Smooth muscle cell (in vitro differentiated cells): ENCODE measurements at regions not wholly inside any gene's neighbourhood (a gene's known extent, or its start where the extent isn't known, plus 50 kb on each side); places are given as distances from the start of the nearest gene placed in this dataset.
A peak's percentile ranks its signal among the peaks of the same experiment; 100 is the strongest.

Source experiments
- DNase-seq: peaks from one replicate; lab custom pipeline; 2025; ENCODE audit not compliant: unreplicated experiment; lab: John Stamatoyannopoulos, UW
- H2AFZ ChIP-seq: fragments of 200-600 bp; sonication (generic); 2 replicates; pipeline ENCODE4 v1.6.0; 2016; ENCODE audit warnings: antibody characterized with exemption, low read depth, mild to moderate bottlenecking
- H3F3A ChIP-seq: fragments of 200-600 bp; sonication (generic); 2 replicates; pipeline ENCODE4 v1.6.0; 2017; ENCODE audit warnings: antibody characterized with exemption, low read depth
- H3K27ac ChIP-seq: fragments of 200-600 bp; sonication (generic); 2 replicates; pipeline ENCODE4 v1.5.1; 2016; ENCODE audit warnings: low read depth, mild to moderate bottlenecking
- H3K27me3 ChIP-seq: fragments of 200-600 bp; sonication (generic); 2 replicates; pipeline ENCODE4 v1.6.1; 2016; ENCODE audit warnings: low read depth, mild to moderate bottlenecking
- H3K36me3 ChIP-seq: fragments of 200-600 bp; sonication (generic); 2 replicates; pipeline ENCODE4 v1.5.1; 2016; ENCODE audit warnings: low read depth
- H3K4me1 ChIP-seq: fragments of 200-600 bp; sonication (generic); 2 replicates; pipeline ENCODE4 v1.5.1; 2016; ENCODE audit warnings: low read depth
- H3K4me2 ChIP-seq: fragments of 200-600 bp; sonication (generic); 2 replicates; pipeline ENCODE4 v1.6.0; 2016; ENCODE audit warnings: mild to moderate bottlenecking
- H3K4me3 ChIP-seq: fragments of 200-600 bp; sonication (generic); 2 replicates; pipeline ENCODE4 v1.5.1; 2016; ENCODE audit warnings: mild to moderate bottlenecking
- H3K79me2 ChIP-seq: fragments of 200-600 bp; sonication (generic); 2 replicates; pipeline ENCODE4 v1.6.0; 2016; ENCODE audit warnings: low read depth, mild to moderate bottlenecking
- H3K9ac ChIP-seq: fragments of 200-600 bp; sonication (generic); 2 replicates; pipeline ENCODE4 v1.6.0; 2016; ENCODE audit warnings: low read depth
- H3K9me3 ChIP-seq: fragments of 200-600 bp; sonication (generic); replicated peaks from 2 replicates; pipeline ENCODE4 v1.5.1; 2016; ENCODE audit warnings: low read depth
- H4K20me1 ChIP-seq: fragments of 200-600 bp; sonication (generic); 2 replicates; pipeline ENCODE4 v1.6.0; 2016; ENCODE audit warnings: low read depth
- WGBS: methylation state at CpG from one replicate; pipeline ENCODE4 v1.1.7; 2016; ENCODE audit warnings: low lambda C conversion rate; 5-methylcytosine and 5-hydroxymethylcytosine counted together
- TF ChIP-seq, protein P1 (sequence below): fragments of 200-600 bp; sonication (generic); IDR thresholded peaks from 2 replicates; pipeline ENCODE4 v1.5.1; 2017; ENCODE audit warnings: borderline replicate concordance, mild to moderate bottlenecking, antibody characterized with exemption; ENCODE audit not compliant: insufficient read depth, poor library complexity, severe bottlenecking

DNA sequence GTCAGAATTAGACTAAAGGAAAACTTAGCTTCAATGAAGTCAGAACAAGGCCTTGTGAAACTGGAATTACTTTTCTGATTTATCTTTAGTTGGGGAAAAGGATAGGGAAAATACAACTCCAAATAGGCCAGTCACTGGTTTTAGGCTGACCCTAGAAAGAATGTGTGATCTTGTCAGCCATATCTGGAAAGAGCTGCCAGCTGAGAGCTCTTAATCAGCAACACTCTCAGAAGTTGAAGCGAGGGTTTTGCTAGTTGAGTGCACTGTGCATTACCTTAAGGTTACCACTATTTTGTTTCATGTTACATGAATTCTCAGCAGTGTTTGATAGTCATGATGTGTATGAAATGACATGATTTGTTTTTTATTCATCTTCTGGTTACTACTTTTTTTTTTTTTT lies 905.3 kb upstream of the ALCAM start:
- Histone ChIP-seq H3K36me3 (no peaks in the 10 kb centered on the region), H2AFZ (peak overlapping the region; percentile 46), H3K9ac (no peak overlapping the region), H3K27ac (no peak overlapping the region), H3K4me2 (no peak overlapping the region), H3K79me2 (no peaks in the 10 kb centered on the region), H3K4me3 (no peak overlapping the region), H3K9me3 (no peaks in the 10 kb centered on the region), H3K27me3 (no peaks in the 10 kb centered on the region), H4K20me1 (no peaks in the 10 kb centered on the region), H3K4me1 (no peaks in the 10 kb centered on the region), H3F3A (no peaks in the 10 kb centered on the region)
- DNase-seq, result no peak
- WGBS, result 26% methylated on average over 1 of the region's 1 CpG
- TF ChIP-seq, protein P1, sequence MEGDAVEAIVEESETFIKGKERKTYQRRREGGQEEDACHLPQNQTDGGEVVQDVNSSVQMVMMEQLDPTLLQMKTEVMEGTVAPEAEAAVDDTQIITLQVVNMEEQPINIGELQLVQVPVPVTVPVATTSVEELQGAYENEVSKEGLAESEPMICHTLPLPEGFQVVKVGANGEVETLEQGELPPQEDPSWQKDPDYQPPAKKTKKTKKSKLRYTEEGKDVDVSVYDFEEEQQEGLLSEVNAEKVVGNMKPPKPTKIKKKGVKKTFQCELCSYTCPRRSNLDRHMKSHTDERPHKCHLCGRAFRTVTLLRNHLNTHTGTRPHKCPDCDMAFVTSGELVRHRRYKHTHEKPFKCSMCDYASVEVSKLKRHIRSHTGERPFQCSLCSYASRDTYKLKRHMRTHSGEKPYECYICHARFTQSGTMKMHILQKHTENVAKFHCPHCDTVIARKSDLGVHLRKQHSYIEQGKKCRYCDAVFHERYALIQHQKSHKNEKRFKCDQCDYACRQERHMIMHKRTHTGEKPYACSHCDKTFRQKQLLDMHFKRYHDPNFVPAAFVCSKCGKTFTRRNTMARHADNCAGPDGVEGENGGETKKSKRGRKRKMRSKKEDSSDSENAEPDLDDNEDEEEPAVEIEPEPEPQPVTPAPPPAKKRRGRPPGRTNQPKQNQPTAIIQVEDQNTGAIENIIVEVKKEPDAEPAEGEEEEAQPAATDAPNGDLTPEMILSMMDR, result no peak

DNA sequence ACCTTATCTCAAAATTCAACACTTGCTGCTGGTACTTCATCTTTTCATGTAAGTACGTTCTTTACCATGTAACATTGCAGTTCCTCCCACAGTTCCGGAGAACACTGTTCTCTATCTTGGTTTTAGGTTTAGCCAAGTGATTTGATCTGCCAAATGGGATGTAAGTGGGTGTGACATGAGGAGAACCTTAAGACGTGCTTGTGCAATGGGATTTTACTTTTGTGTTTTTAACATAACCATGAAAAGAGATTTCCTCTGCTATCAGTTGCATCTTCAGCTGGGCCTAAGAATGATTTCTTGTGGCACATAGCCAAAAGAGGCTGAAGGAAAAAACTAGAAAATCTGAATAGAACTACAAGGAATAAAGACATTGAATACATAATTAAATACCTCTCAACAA lies 894.5 kb upstream of the ALCAM start:
- no peaks in the 10 kb centered on the region for H3F3A ChIP-seq
- no peak overlapping the region for H3K4me2 ChIP-seq
- no peaks in the 10 kb centered on the region for H3K9me3 ChIP-seq
- no peak overlapping the region for H3K4me3 ChIP-seq
- no peaks in the 10 kb centered on the region for H3K36me3 ChIP-seq
- no peak overlapping the region for H3K9ac ChIP-seq
- no peak overlapping the region for H3K27ac ChIP-seq
- H3K79me2 ChIP-seq, result no peaks in the 10 kb centered on the region
- 90% methylated on average over 3 of the region's 3 CpGs for WGBS
- H4K20me1 ChIP-seq, result no peaks in the 10 kb centered on the region
- no peak for DNase-seq
- TF ChIP-seq, protein P1, result no peak
- no peaks in the 10 kb centered on the region for H3K4me1 ChIP-seq
- H3K27me3 ChIP-seq, result no peaks in the 10 kb centered on the region
- H2AFZ ChIP-seq, result no peak overlapping the region

DNA sequence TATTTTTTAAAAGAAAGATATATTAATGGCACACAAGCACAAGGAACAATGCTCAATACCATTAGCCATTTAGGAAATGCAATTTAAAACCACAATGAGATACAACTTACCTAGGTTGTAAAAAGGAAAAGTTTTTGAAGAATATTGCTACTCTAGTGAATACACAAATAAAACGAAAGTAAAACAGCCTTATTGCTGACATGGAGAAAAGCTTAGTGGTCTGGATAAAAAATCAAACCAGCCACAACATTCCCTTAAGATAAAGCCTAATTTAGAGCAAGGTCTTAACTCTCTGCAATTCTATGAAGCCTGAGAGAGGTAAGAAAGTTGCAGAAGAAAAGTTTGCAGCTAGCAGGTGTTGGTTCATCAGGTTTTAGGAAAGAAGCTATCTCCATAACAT lies 892.7 kb upstream of the ALCAM start:
- WGBS, result 86% methylated on average over 1 of the region's 1 CpG
- Histone ChIP-seq H3K79me2 (no peaks in the 10 kb centered on the region), H3K36me3 (no peaks in the 10 kb centered on the region), H3K4me2 (no peak overlapping the region), H3K27me3 (no peaks in the 10 kb centered on the region), H4K20me1 (no peaks in the 10 kb centered on the region), H3K4me1 (no peaks in the 10 kb centered on the region), H3F3A (no peaks in the 10 kb centered on the region), H3K27ac (no peak overlapping the region), H2AFZ (no peak overlapping the region), H3K4me3 (no peak overlapping the region), H3K9me3 (no peaks in the 10 kb centered on the region), H3K9ac (no peak overlapping the region)
- TF ChIP-seq, protein P1, result no peak
- DNase-seq, result no peak

DNA sequence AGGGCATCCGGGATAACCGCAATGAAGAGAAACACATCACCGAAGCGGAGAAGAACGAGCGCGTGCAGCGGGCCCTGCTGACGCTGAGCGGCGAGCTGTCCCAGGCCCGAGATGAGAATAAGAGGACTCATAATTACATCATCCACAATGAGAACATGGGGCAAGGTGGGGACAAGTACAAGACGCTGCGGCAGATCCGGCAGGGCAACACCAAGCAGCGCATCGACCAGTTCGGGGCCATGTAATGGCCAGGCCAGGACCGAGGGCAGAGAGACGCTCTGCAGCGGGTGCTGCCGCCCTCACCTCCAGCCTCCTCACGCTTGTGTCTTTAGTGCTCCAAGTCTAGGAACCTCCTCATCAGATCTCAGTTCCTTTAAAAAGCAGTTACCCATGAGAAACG lies 863.7 kb upstream of the ALCAM start:
- Histone ChIP-seq H3K4me3 (no peak overlapping the region), H3K27me3 (no peaks in the 10 kb centered on the region), H3K9me3 (no peaks in the 10 kb centered on the region), H4K20me1 (no peaks in the 10 kb centered on the region), H3K27ac (no peak overlapping the region), H3K4me1 (no peaks in the 10 kb centered on the region), H3K36me3 (no peaks in the 10 kb centered on the region), H3K9ac (no peak overlapping the region), H3F3A (no peaks in the 10 kb centered on the region), H3K79me2 (no peaks in the 10 kb centered on the region), H3K4me2 (no peak overlapping the region), H2AFZ (no peak overlapping the region)
- TF ChIP-seq, protein P1, result no peak
- WGBS, result 97% methylated on average over 24 of the region's 24 CpGs
- no peak for DNase-seq
